Neural progenitor cell (in vitro differentiated cells): ENCODE measurements at regions not wholly inside any gene's neighbourhood (a gene's known extent, or its start where the extent isn't known, plus 50 kb on each side); places are given as distances from the start of the nearest gene placed in this dataset.

ENCODE experiments used
- CTCF ChIP-seq: fragments of 200-600 bp; sonication (generic); IDR thresholded peaks from 2 replicates; pipeline ENCODE4 v1.5.1; 2017; ENCODE audit warnings: antibody characterized with exemption, mild to moderate bottlenecking
- EZH2 ChIP-seq: fragments of 200-600 bp; sonication (generic); IDR thresholded peaks from 2 replicates; pipeline ENCODE4 v1.6.1; 2017; ENCODE audit warnings: antibody characterized with exemption, mild to moderate bottlenecking, moderate library complexity
- EZH2phosphoT487 ChIP-seq: fragments of 200-600 bp; sonication (generic); IDR thresholded peaks from 2 replicates; pipeline ENCODE4 v1.6.1; 2017; ENCODE audit warnings: antibody characterized with exemption

GRCh38 chr1:66478116-66478515, 55.8 kb upstream of the SGIP1 start:
- TF ChIP-seq CTCF (no peak), EZH2 (no peak), EZH2phosphoT487 (no peak)
